Urinary bladder (tissue), 3 donors: ENCODE measurements at regions not wholly inside any gene's neighbourhood (a gene's known extent, or its start where the extent isn't known, plus 50 kb on each side); places are given as distances from the start of the nearest gene placed in this dataset.
"Not testable (repeated sequence)": the region's sequence is repeated elsewhere in the genome, so short reads cannot be mapped to it uniquely, and the experiment has no call there.

Experiments
- DNase-seq: peaks from one replicate; pipeline ENCODE4 v3.0.0-alpha.2; 2015; ENCODE audit errors: extremely low spot score
- H3K27ac ChIP-seq: one replicate; pipeline ENCODE4 v1.5.1; 2013; ENCODE audit warnings: low read depth, mild to moderate bottlenecking, moderate library complexity
- H3K36me3 ChIP-seq: one replicate; pipeline ENCODE4 v1.6.1; 2013; ENCODE audit warnings: mild to moderate bottlenecking, moderate library complexity; ENCODE audit not compliant: insufficient read depth
- H3K4me1 ChIP-seq: one replicate; pipeline ENCODE4 v1.6.1; 2013; ENCODE audit warnings: mild to moderate bottlenecking, moderate library complexity; ENCODE audit not compliant: insufficient read depth
- H3K4me3 ChIP-seq: one replicate; pipeline ENCODE4 v1.5.1; 2013; ENCODE audit warnings: low read depth, low read length
- WGBS: extraction: QIAGEN DNeasy Blood & Tissue Kit; methylation state at CpG from one replicate; pipeline ENCODE4 v1.1.7; 2013; 5-methylcytosine and 5-hydroxymethylcytosine counted together
- donor health status: healthy with polysubstance abuse.
- donor health status: healthy.

- no peak for DNase-seq
- Histone ChIP-seq H3K4me3 (no peak overlapping the region), H3K36me3 (no peaks in the 10 kb centered on the region), H3K27ac (no peak overlapping the region), H3K4me1 (no peaks in the 10 kb centered on the region)
- 93% methylated on average over 6 of the region's 6 CpGs for WGBS
These were observed 304.3 kb upstream of the NCAM1 start for GRCh38 chr11:112656772-112657428.

- 75% methylated on average over 3 of the region's 3 CpGs for WGBS
These were observed 302.8 kb upstream of the NCAM1 start for GRCh38 chr11:112658431-112658878.

GRCh38 chr11:112661146-112661545 lies 300.1 kb upstream of the NCAM1 start:
- 93% methylated on average over 1 of the region's 1 CpG for WGBS
- H3K4me3 ChIP-seq: no peak overlapping the region
- no peaks in the 10 kb centered on the region for H3K36me3 ChIP-seq
- no peak for DNase-seq
- H3K27ac ChIP-seq: no peak overlapping the region
- H3K4me1 ChIP-seq: no peaks in the 10 kb centered on the region

More at GRCh38 chr11:112658431-112658878, 302.8 kb upstream of the NCAM1 start:
- Histone ChIP-seq H3K27ac (no peak overlapping the region), H3K4me3 (no peak overlapping the region), H3K36me3 (no peaks in the 10 kb centered on the region), H3K4me1 (no peaks in the 10 kb centered on the region)
- no peak for DNase-seq

GRCh38 chr11:112661571-112661970 lies 299.6 kb upstream of the NCAM1 start:
- Histone ChIP-seq H3K27ac (no peak overlapping the region), H3K4me1 (no peaks in the 10 kb centered on the region), H3K4me3 (no peak overlapping the region), H3K36me3 (no peaks in the 10 kb centered on the region)
- 93% methylated on average over 4 of the region's 4 CpGs for WGBS
- DNase-seq: no peak

GRCh38 chr11:112662554-112662953 lies 298.7 kb upstream of the NCAM1 start:
- no peak overlapping the region for H3K4me3 ChIP-seq
- 94% methylated on average over 2 of the region's 2 CpGs for WGBS
- no peaks in the 10 kb centered on the region for H3K4me1 ChIP-seq
- H3K36me3 ChIP-seq: no peaks in the 10 kb centered on the region
- no peak overlapping the region for H3K27ac ChIP-seq
- no peak for DNase-seq

- Histone ChIP-seq H3K36me3 (no peaks in the 10 kb centered on the region), H3K27ac (no peak overlapping the region), H3K4me3 (no peak overlapping the region), H3K4me1 (no peaks in the 10 kb centered on the region)
- WGBS: 89% methylated on average over 4 of the region's 4 CpGs
- no peak for DNase-seq
These were observed 297.1 kb upstream of the NCAM1 start for GRCh38 chr11:112663947-112664634.

GRCh38 chr11:112665291-112665690 lies 295.9 kb upstream of the NCAM1 start:
- no peak for DNase-seq
- 65% methylated on average over 2 of the region's 2 CpGs for WGBS

GRCh38 chr11:112666253-112666652 lies 295.0 kb upstream of the NCAM1 start:
- no peak overlapping the region for H3K4me3 ChIP-seq
- no peaks in the 10 kb centered on the region for H3K36me3 ChIP-seq
- 95% methylated on average over 1 of the region's 1 CpG for WGBS
- no peak overlapping the region for H3K27ac ChIP-seq
- H3K4me1 ChIP-seq: no peaks in the 10 kb centered on the region
- no peak for DNase-seq

More at GRCh38 chr11:112665291-112665690, 295.9 kb upstream of the NCAM1 start:
- no peak overlapping the region for H3K4me3 ChIP-seq
- H3K4me1 ChIP-seq: no peaks in the 10 kb centered on the region
- no peaks in the 10 kb centered on the region for H3K36me3 ChIP-seq
- H3K27ac ChIP-seq: no peak overlapping the region

- DNase-seq: no peak
- no peak overlapping the region for H3K27ac ChIP-seq
- 87% methylated on average over 7 of the region's 7 CpGs for WGBS
- H3K4me3 ChIP-seq: no peak overlapping the region
- no peaks in the 10 kb centered on the region for H3K36me3 ChIP-seq
- no peaks in the 10 kb centered on the region for H3K4me1 ChIP-seq
These were observed 290.2 kb upstream of the NCAM1 start for GRCh38 chr11:112670806-112671570.

GRCh38 chr11:112673401-112673800 lies 287.8 kb upstream of the NCAM1 start:
- 58% methylated on average over 2 of the region's 2 CpGs for WGBS
- not testable (repeated sequence) for H3K4me3 ChIP-seq, H3K36me3 ChIP-seq, DNase-seq, H3K27ac ChIP-seq, H3K4me1 ChIP-seq

- no peak overlapping the region for H3K4me3 ChIP-seq
- WGBS: 77% methylated on average over 3 of the region's 3 CpGs
- no peak for DNase-seq
These were observed 276.1 kb upstream of the NCAM1 start for GRCh38 chr11:112685111-112685510.

GRCh38 chr11:112689851-112690250 lies 271.4 kb upstream of the NCAM1 start:
- H3K4me1 ChIP-seq: no peaks in the 10 kb centered on the region
- no peak overlapping the region for H3K4me3 ChIP-seq
- 94% methylated on average over 6 of the region's 6 CpGs for WGBS
- H3K27ac ChIP-seq: no peak overlapping the region
- no peaks in the 10 kb centered on the region for H3K36me3 ChIP-seq
- DNase-seq: no peak

More at GRCh38 chr11:112685111-112685510, 276.1 kb upstream of the NCAM1 start:
- H3K4me1 ChIP-seq: no peaks in the 10 kb centered on the region
- no peaks in the 10 kb centered on the region for H3K36me3 ChIP-seq
- H3K27ac ChIP-seq: no peak overlapping the region

- no peaks in the 10 kb centered on the region for H3K4me1 ChIP-seq
- H3K27ac ChIP-seq: no peak overlapping the region
- no peaks in the 10 kb centered on the region for H3K36me3 ChIP-seq
- no peak overlapping the region for H3K4me3 ChIP-seq
- DNase-seq: no peak
- 99% methylated on average over 2 of the region's 2 CpGs for WGBS
These were observed 267.4 kb upstream of the NCAM1 start for GRCh38 chr11:112693781-112694180.

GRCh38 chr11:112694245-112694644 lies 267.0 kb upstream of the NCAM1 start:
- WGBS: 88% methylated on average over 1 of the region's 1 CpG
- H3K27ac ChIP-seq: no peak overlapping the region
- no peak for DNase-seq
- H3K4me3 ChIP-seq: no peak overlapping the region
- no peaks in the 10 kb centered on the region for H3K36me3 ChIP-seq
- H3K4me1 ChIP-seq: no peaks in the 10 kb centered on the region
